Subcutaneous abdominal adipose tissue (tissue), 5 donors: ENCODE measurements at regions not wholly inside any gene's neighbourhood (a gene's known extent, or its start where the extent isn't known, plus 50 kb on each side); places are given as distances from the start of the nearest gene placed in this dataset.

ENCODE experiments used
- H3K27ac ChIP-seq: one replicate; pipeline ENCODE4 v1.7.0; 2013; ENCODE audit warnings: low read depth, mild to moderate bottlenecking, inconsistent platforms, low read length, moderate library complexity
- H3K27me3 ChIP-seq, 5 donors: one replicate each; pipeline ENCODE4 v1.7.0; 2013; ENCODE audit warnings: low read length in 5 of 5, inconsistent platforms in 1 of 5; ENCODE audit not compliant: control insufficient read depth in 5 of 5, insufficient read depth in 4 of 5
- H3K36me3 ChIP-seq, 5 donors: one replicate each; pipeline ENCODE4 v1.7.0; 2013; ENCODE audit warnings: low read length in 5 of 5; ENCODE audit not compliant: control insufficient read depth in 5 of 5, insufficient read depth in 5 of 5
- H3K4me1 ChIP-seq, 5 donors: one replicate each; pipeline ENCODE4 v1.7.0; 2013; ENCODE audit warnings: low read length in 5 of 5, mild to moderate bottlenecking in 3 of 5, moderate library complexity in 1 of 5; ENCODE audit not compliant: control insufficient read depth in 5 of 5, insufficient read depth in 5 of 5
- H3K4me3 ChIP-seq, 5 donors: one replicate each; pipeline ENCODE4 v1.7.0; 2013; ENCODE audit warnings: low read length in 5 of 5, low read depth in 1 of 5
- H3K9ac ChIP-seq, 5 donors: one replicate each; pipeline ENCODE4 v1.7.0; 2013; ENCODE audit warnings: low read length in 5 of 5, mild to moderate bottlenecking in 4 of 5, moderate library complexity in 3 of 5
- H3K9me3 ChIP-seq, 5 donors: one replicate each; pipeline ENCODE4 v1.7.0; 2013; ENCODE audit warnings: low read length in 5 of 5; ENCODE audit not compliant: control insufficient read depth in 5 of 5
- donor health status: healthy.
- donor health status: healthy.
- donor health status: healthy.
- donor health status: healthy.
- donor health status: healthy.

GRCh38 chr12:60148831-60149230, 553.0 kb downstream of the SLC16A7 start:
- Histone ChIP-seq H3K27ac (no peak overlapping the region), H3K4me1 (no peaks in the 10 kb centered on the region), H3K27me3 (no peaks in the 10 kb centered on the region), H3K9me3 (no peaks in the 10 kb centered on the region), H3K36me3 (no peaks in the 10 kb centered on the region), H3K4me3 (no peak overlapping the region), H3K9ac (no peak overlapping the region)

GRCh38 chr12:60152756-60153155, 556.9 kb downstream of the SLC16A7 start:
- no peaks in the 10 kb centered on the region for H3K4me1 ChIP-seq
- no peak overlapping the region for H3K4me3 ChIP-seq
- no peaks in the 10 kb centered on the region for H3K36me3 ChIP-seq
- H3K9ac ChIP-seq: no peak overlapping the region
- H3K27me3 ChIP-seq: no peaks in the 10 kb centered on the region
- no peak overlapping the region for H3K27ac ChIP-seq
- H3K9me3 ChIP-seq: no peaks in the 10 kb centered on the region

GRCh38 chr12:60159761-60160160, 563.9 kb downstream of the SLC16A7 start:
- no peaks in the 10 kb centered on the region for H3K27me3 ChIP-seq
- no peak overlapping the region for H3K4me3 ChIP-seq
- no peak overlapping the region for H3K9ac ChIP-seq
- H3K36me3 ChIP-seq: no peaks in the 10 kb centered on the region
- no peak overlapping the region for H3K27ac ChIP-seq
- no peaks in the 10 kb centered on the region for H3K9me3 ChIP-seq
- H3K4me1 ChIP-seq: no peaks in the 10 kb centered on the region

- H3K9ac ChIP-seq: no peak overlapping the region
- H3K27me3 ChIP-seq: no peaks in the 10 kb centered on the region
- no peaks in the 10 kb centered on the region for H3K9me3 ChIP-seq
- H3K27ac ChIP-seq: no peak overlapping the region
- no peak overlapping the region for H3K4me3 ChIP-seq
- no peaks in the 10 kb centered on the region for H3K4me1 ChIP-seq
- no peaks in the 10 kb centered on the region for H3K36me3 ChIP-seq
These were observed 567.3 kb downstream of the SLC16A7 start for GRCh38 chr12:60162988-60163720.

- H3K4me1 ChIP-seq: no peaks in the 10 kb centered on the region
These were observed 570.0 kb downstream of the SLC16A7 start for GRCh38 chr12:60165781-60166180.

GRCh38 chr12:60168441-60168840, 572.6 kb downstream of the SLC16A7 start:
- no peak overlapping the region for H3K4me3 ChIP-seq
- H3K27me3 ChIP-seq: no peaks in the 10 kb centered on the region
- H3K9ac ChIP-seq: no peak overlapping the region
- H3K4me1 ChIP-seq: no peaks in the 10 kb centered on the region
- H3K27ac ChIP-seq: no peak overlapping the region
- H3K36me3 ChIP-seq: no peaks in the 10 kb centered on the region
- H3K9me3 ChIP-seq: no peaks in the 10 kb centered on the region

More at GRCh38 chr12:60165781-60166180, 570.0 kb downstream of the SLC16A7 start:
- Histone ChIP-seq H3K9me3 (no peaks in the 10 kb centered on the region), H3K27ac (no peak overlapping the region), H3K27me3 (no peaks in the 10 kb centered on the region), H3K4me3 (no peak overlapping the region), H3K9ac (no peak overlapping the region), H3K36me3 (no peaks in the 10 kb centered on the region)

- H3K4me1 ChIP-seq: no peaks in the 10 kb centered on the region
- no peaks in the 10 kb centered on the region for H3K9me3 ChIP-seq
- H3K9ac ChIP-seq: no peak overlapping the region
- no peaks in the 10 kb centered on the region for H3K36me3 ChIP-seq
- H3K4me3 ChIP-seq: no peak overlapping the region
- H3K27me3 ChIP-seq: no peaks in the 10 kb centered on the region
- no peak overlapping the region for H3K27ac ChIP-seq
These were observed 574.1 kb downstream of the SLC16A7 start for GRCh38 chr12:60169904-60170303.

- Histone ChIP-seq H3K4me1 (no peaks in the 10 kb centered on the region), H3K27me3 (no peaks in the 10 kb centered on the region), H3K36me3 (no peaks in the 10 kb centered on the region), H3K9me3 (no peaks in the 10 kb centered on the region), H3K4me3 (no peak overlapping the region), H3K9ac (no peak overlapping the region), H3K27ac (no peak overlapping the region)
These were observed 576.7 kb downstream of the SLC16A7 start for GRCh38 chr12:60172266-60173211.

GRCh38 chr12:60173224-60174170, 577.7 kb downstream of the SLC16A7 start:
- Histone ChIP-seq H3K4me3 (no peak overlapping the region), H3K4me1 (no peaks in the 10 kb centered on the region), H3K27ac (no peak overlapping the region), H3K36me3 (no peaks in the 10 kb centered on the region), H3K9me3 (no peaks in the 10 kb centered on the region), H3K27me3 (no peaks in the 10 kb centered on the region), H3K9ac (no peak overlapping the region)
